ENCODE measurements at regions not wholly inside any gene's neighbourhood (a gene's known extent, or its start where the extent isn't known, plus 50 kb on each side); places are given as distances from the start of the nearest gene placed in this dataset.

DNA sequence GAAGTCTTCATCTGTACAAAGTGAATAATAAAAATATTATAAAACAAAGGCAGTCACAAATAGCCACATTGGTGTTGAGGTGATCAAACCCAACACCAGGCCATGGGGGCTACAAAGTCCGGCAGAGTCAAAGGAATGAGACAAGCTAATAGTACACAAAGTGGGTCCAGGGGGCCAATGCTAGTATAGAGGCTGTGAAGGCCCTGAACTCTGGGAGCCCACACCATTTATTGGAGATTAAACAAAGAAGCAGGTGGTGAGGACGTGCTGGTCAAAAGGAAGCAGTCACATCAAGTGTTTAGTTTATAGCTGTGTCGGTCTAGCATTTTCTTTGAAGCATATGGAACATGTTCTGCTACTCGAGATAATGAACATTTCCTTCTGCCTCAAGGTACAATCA lies 58.6 kb upstream of the CCT8L2 start:
- Histone ChIP-seq H3K4me1 (no peaks in the 10 kb centered on the region), H3K9me3 (peaks cover 0 to 21% of the 10 kb centered on the region in 2 donors), H3K27ac (no peak overlapping the region), H3K36me3 (no peaks in the 10 kb centered on the region), H3K27me3 (no peaks in the 10 kb centered on the region), H3K4me3 (no peak overlapping the region)
- ATAC-seq (no peak), DNase-seq (no peak)
- intact Hi-C loops (cut with DNase I): no loop called here
- TF ChIP-seq CTCF (IDR thresholded peaks at IDR 0.05): no peak

Data from left lung (tissue), 4 donors.